ENCODE measurements at regions not wholly inside any gene's neighbourhood (a gene's known extent, or its start where the extent isn't known, plus 50 kb on each side); places are given as distances from the start of the nearest gene placed in this dataset.

DNA sequence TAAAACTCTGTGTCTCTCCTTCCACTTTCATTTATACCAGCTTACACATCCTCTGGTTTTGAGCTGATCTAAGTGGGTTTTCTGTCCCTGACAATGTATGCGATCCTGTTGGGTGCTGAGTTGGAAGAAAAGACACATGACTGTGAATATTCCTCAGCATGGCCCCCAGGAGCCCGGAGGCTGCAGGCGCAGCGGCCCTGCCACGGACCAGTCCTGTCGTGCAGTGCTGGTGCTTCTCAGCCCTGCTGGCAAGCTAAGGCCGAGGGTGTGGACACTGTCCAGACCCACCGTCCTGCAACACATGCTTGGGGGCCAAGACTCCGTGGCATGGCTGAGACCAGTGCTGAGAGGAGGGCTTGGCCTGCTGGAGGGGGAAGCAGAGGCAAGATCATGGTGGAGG, 328.9 kb upstream of the IRX2 start:
- DNase-seq: no peak
- 79 to 81% methylated on average over 7 to 9 of the region's 9 CpGs for WGBS, 2 donors
- Histone ChIP-seq H3K27me3 (no peaks in the 10 kb centered on the region), H3K4me3 (replicated peaks in 1 of 3) (no peak overlapping the region), H3K27ac (no peak overlapping the region), H3K36me3 (no peaks in the 10 kb centered on the region), H3K9me3 (no peaks in the 10 kb centered on the region), H3K4me1 (no peaks in the 10 kb centered on the region)
- intact Hi-C loops (cut with DNase I): no loop called here
- TF ChIP-seq, protein P1, sequence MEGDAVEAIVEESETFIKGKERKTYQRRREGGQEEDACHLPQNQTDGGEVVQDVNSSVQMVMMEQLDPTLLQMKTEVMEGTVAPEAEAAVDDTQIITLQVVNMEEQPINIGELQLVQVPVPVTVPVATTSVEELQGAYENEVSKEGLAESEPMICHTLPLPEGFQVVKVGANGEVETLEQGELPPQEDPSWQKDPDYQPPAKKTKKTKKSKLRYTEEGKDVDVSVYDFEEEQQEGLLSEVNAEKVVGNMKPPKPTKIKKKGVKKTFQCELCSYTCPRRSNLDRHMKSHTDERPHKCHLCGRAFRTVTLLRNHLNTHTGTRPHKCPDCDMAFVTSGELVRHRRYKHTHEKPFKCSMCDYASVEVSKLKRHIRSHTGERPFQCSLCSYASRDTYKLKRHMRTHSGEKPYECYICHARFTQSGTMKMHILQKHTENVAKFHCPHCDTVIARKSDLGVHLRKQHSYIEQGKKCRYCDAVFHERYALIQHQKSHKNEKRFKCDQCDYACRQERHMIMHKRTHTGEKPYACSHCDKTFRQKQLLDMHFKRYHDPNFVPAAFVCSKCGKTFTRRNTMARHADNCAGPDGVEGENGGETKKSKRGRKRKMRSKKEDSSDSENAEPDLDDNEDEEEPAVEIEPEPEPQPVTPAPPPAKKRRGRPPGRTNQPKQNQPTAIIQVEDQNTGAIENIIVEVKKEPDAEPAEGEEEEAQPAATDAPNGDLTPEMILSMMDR (IDR thresholded peaks at IDR 0.05): no peak
- no peak for TF ChIP-seq POLR2A (IDR thresholded peaks at IDR 0.05)

DNA sequence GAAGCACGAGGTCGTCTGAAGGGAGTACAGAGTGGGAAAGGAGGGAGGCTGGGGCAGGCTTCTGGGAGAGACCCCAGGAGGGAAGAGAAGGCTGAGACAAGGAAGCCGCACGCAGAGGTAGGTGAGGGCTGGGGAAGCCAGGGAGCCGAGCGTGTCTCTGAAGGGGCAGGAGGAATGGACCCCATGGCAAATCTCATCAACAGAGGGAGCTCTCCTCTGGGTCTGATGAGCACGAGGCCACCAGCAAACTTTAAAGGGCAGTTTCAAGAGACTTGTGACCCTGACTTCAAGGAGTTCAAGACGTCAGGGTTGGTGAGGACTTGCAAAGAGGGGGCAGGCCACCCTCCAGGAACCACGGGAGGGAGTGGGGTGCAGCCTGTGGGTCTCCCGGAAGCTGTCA, 326.2 kb upstream of the IRX2 start:
- H3K9me3 ChIP-seq: no peaks in the 10 kb centered on the region
- 60 to 65% methylated on average over 10 of the region's 10 CpGs for WGBS, 2 donors
- TF ChIP-seq, protein P1 (IDR thresholded peaks at IDR 0.05): no peak
- no peak for TF ChIP-seq POLR2A (IDR thresholded peaks at IDR 0.05)
- DNase-seq: no peak
- no peak overlapping the region for H3K27ac ChIP-seq
- H3K36me3 ChIP-seq: no peaks in the 10 kb centered on the region
- H3K4me3 ChIP-seq (replicated peaks in 1 of 3): no peak overlapping the region
- intact Hi-C loops (cut with DNase I): no loop called here
- H3K27me3 ChIP-seq: no peaks in the 10 kb centered on the region
- H3K4me1 ChIP-seq: no peaks in the 10 kb centered on the region

DNA sequence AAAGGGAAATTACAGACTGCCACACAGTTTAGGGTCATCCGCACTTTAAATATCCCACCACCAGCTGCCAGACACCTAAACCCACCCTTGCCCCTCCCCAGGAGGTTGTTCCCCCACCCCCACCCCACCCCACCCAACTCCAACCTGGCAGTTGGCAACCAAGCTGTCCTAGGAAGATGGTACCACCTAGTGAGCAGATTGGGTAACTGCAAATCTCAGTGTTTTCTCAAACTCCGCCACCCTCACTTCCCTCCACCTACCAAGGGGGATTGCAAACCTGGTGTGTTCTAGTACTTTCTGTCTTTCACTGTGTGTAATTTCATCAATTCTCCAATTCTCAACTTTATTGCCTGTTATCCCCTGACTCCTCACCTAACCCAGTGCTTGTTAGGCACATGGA, 323.8 kb upstream of the IRX2 start:
- Histone ChIP-seq H3K4me3 (replicated peaks in 1 of 3) (no peak overlapping the region), H3K4me1 (no peaks in the 10 kb centered on the region), H3K36me3 (no peaks in the 10 kb centered on the region), H3K27me3 (no peaks in the 10 kb centered on the region), H3K9me3 (no peaks in the 10 kb centered on the region), H3K27ac (no peak overlapping the region)
- no peak for TF ChIP-seq POLR2A (IDR thresholded peaks at IDR 0.05)
- TF ChIP-seq, protein P1 (IDR thresholded peaks at IDR 0.05): no peak
- intact Hi-C loops (cut with DNase I): no loop called here
- WGBS, 2 donors: 50 to 71% methylated on average over 2 of the region's 2 CpGs
- DNase-seq: no peak

DNA sequence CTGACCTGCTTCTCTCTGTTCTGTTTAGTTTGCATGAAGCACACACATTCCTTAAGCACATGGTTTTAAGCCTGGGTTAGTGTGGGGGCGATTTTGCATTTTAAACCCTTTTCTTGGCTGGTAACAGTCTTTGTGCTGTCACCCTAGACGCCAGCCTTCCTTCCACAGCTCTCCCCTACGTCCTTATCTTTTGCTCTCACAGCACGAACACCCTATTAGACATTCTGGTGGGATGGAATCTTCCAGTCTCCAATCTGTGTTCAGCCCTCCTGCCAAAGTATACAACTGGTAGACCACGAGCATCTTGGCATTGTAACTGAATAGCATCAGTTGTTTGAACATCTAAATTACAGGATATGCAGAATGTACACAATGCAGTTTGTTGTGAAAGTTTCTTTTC, 316.9 kb upstream of the IRX2 start:
- H3K27me3 ChIP-seq: no peaks in the 10 kb centered on the region

DNA sequence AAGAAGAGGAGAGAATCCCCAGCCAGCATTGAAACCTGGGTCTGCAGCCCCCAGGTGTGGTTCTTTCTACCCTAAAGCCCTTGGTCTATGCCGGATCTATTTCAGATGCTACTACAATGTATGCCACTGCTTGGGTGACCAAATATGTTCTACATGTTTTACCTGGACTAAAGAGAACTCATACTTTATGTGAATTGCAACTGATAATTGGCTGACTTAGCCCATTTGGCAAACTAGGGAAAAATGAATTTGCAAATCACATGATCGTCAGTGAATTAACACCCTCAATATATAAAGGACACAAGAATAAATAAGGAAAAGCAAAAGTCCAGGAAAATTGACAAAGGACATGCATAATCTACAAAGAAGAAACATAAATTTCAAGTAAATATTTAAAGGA, 308.8 kb upstream of the IRX2 start:
- TF ChIP-seq, protein P1 (IDR thresholded peaks at IDR 0.05): no peak
- H3K36me3 ChIP-seq: no peaks in the 10 kb centered on the region
- H3K27ac ChIP-seq: no peak overlapping the region
- no peak overlapping the region for H3K4me3 ChIP-seq (replicated peaks in 1 of 3)
- H3K4me1 ChIP-seq: no peaks in the 10 kb centered on the region
- no peaks in the 10 kb centered on the region for H3K27me3 ChIP-seq
- WGBS, 2 donors: 85 to 95% methylated on average over 2 of the region's 2 CpGs
- intact Hi-C loops (cut with DNase I): no loop called here
- DNase-seq: no peak
- no peaks in the 10 kb centered on the region for H3K9me3 ChIP-seq

More for the DNA sequence above, 316.9 kb upstream of the IRX2 start:
- no peaks in the 10 kb centered on the region for H3K4me1 ChIP-seq
- 21 to 23% methylated on average over 5 of the region's 5 CpGs for WGBS, 2 donors
- TF ChIP-seq, protein P1 (IDR thresholded peaks at IDR 0.05): no peak
- no peak for TF ChIP-seq POLR2A (IDR thresholded peaks at IDR 0.05)
- intact Hi-C loops (cut with DNase I): no loop called here
- H3K4me3 ChIP-seq (replicated peaks in 1 of 3): no peak overlapping the region
- H3K36me3 ChIP-seq: no peaks in the 10 kb centered on the region
- H3K9me3 ChIP-seq: no peaks in the 10 kb centered on the region
- DNase-seq: no peak
- H3K27ac ChIP-seq: no peak overlapping the region

Measured in thyroid gland (tissue), 4 donors.